H1 (cell line): ENCODE measurements at regions not wholly inside any gene's neighbourhood (a gene's known extent, or its start where the extent isn't known, plus 50 kb on each side); places are given as distances from the start of the nearest gene placed in this dataset.

Experiments
- CTCF ChIA-PET: fragments of 300-600 bp; sonication (Branson Sonifier 250); formaldehyde crosslinking; loops from one replicate; lab custom pipeline; 2021; ENCODE audit not compliant: partially characterized antibody; lab: Charles Lee
- POLR2A ChIA-PET: fragments of 300-600 bp; sonication (Branson Sonifier 250); formaldehyde crosslinking; loops from one replicate; lab custom pipeline; 2021; ENCODE audit warnings: inconsistent platforms; ENCODE audit not compliant: partially characterized antibody; lab: Charles Lee
- DNase-seq, 2 experiments: peaks; one replicate each; pipeline versions ENCODE4 v3.0.0 to v3.0.0-alpha.2; 2010 to 2022; ENCODE audit warnings: low spot score in 2 of 2, low read depth in 1 of 2, mixed read lengths in 1 of 2
- FAIRE-seq: peaks from 2 replicates; lab custom pipeline; 2011; peaks lifted over from hg19 to GRCh38; lab: Jason Lieb, UNC
- H2AFZ ChIP-seq: 2 replicates; pipeline ENCODE4 v1.8.1; 2012; ENCODE audit warnings: low read length, inconsistent platforms
- H2AK5ac ChIP-seq: 2 replicates; pipeline ENCODE4 v1.6.1; 2013; ENCODE audit warnings: low read depth, low read length
- H2BK120ac ChIP-seq: replicated peaks from 2 replicates; pipeline ENCODE3; 2013; ENCODE audit warnings: low read depth, low read length, inconsistent platforms
- H2BK12ac ChIP-seq: 2 replicates; pipeline ENCODE4 v1.6.1; 2013; ENCODE audit warnings: low read depth, low read length
- H2BK15ac ChIP-seq: 2 replicates; pipeline ENCODE4 v1.6.1; 2013; ENCODE audit warnings: low read length
- H2BK20ac ChIP-seq: 2 replicates; pipeline ENCODE4 v1.6.1; 2013; ENCODE audit warnings: low read length
- H2BK5ac ChIP-seq: 2 replicates; pipeline ENCODE4 v1.6.1; 2013; ENCODE audit warnings: low read depth, low read length
- H3K14ac ChIP-seq: 2 replicates; pipeline ENCODE4 v1.6.1; 2013; ENCODE audit warnings: inconsistent platforms; ENCODE audit not compliant: insufficient read length
- H3K18ac ChIP-seq: 2 replicates; pipeline ENCODE4 v1.6.1; 2013; ENCODE audit warnings: low read length; ENCODE audit errors: extremely low read depth
- H3K23ac ChIP-seq: 2 replicates; pipeline ENCODE4 v1.6.1; 2013; ENCODE audit warnings: inconsistent platforms; ENCODE audit not compliant: insufficient read length
- H3K23me2 ChIP-seq: 2 replicates; pipeline ENCODE4 v1.6.1; 2013; ENCODE audit warnings: low read depth, low read length
- H3K27ac ChIP-seq: 2 replicates; pipeline ENCODE4 v1.6.1; 2011; ENCODE audit warnings: low read depth, low read length, inconsistent platforms
- H3K27me3 ChIP-seq, 4 experiments: replicated peaks in 1 of 4; 1 replicate in 1 of 4; 2 replicates in 3 of 4; pipeline versions ENCODE4 v1.6.1 to v1.8.1; 2011 to 2013; ENCODE audit warnings: low read length in 3 of 4, mild to moderate bottlenecking in 3 of 4, inconsistent platforms in 2 of 4, mixed read lengths in 2 of 4, moderate library complexity in 1 of 4; ENCODE audit not compliant: control insufficient read depth in 3 of 4, insufficient read depth in 3 of 4; ENCODE audit errors: extremely low read depth in 1 of 4
- H3K36me3 ChIP-seq, 4 experiments: 2 replicates each; pipeline versions ENCODE4 v1.6.1 to v1.8.1; 2011 to 2013; ENCODE audit warnings: mild to moderate bottlenecking in 4 of 4, low read length in 3 of 4, moderate library complexity in 2 of 4, control low read depth in 1 of 4, inconsistent platforms in 1 of 4; ENCODE audit not compliant: insufficient read depth in 4 of 4, control insufficient read depth in 2 of 4
- H3K4ac ChIP-seq: replicated peaks from 2 replicates; pipeline ENCODE3; 2013; ENCODE audit warnings: low read length, low read depth, mixed read lengths, inconsistent platforms; ENCODE audit not compliant: insufficient read length
- H3K4me1 ChIP-seq, 4 experiments: replicated peaks in 1 of 4; 1 replicate in 1 of 4; 2 replicates in 3 of 4; pipeline versions ENCODE4 v1.6.1 to v1.8.1; 2011 to 2013; ENCODE audit warnings: low read length in 3 of 4, inconsistent platforms in 2 of 4, mixed read lengths in 1 of 4; ENCODE audit not compliant: insufficient read depth in 4 of 4, control insufficient read depth in 3 of 4
- H3K4me2 ChIP-seq, 2 experiments: 2 replicates each; pipeline versions ENCODE4 v1.6.1 to v1.8.1; 2011 to 2013; ENCODE audit warnings: low read depth in 2 of 2, low read length in 2 of 2, control low read depth in 1 of 2, inconsistent platforms in 1 of 2, mild to moderate bottlenecking in 1 of 2; ENCODE audit not compliant: insufficient read depth in 1 of 2
- H3K4me3 ChIP-seq, 4 experiments: fragments of 200-600, 300-600 bp in 1 of 4; sonication (generic), shearing (Covaris generic), sonication (Bioruptor Twin) in 1 of 4; 2 replicates each; pipeline versions ENCODE4 v1.5.1 to v1.8.1; 2011 to 2016; ENCODE audit warnings: low read length in 4 of 4, low read depth in 3 of 4, control low read depth in 2 of 4, inconsistent platforms in 2 of 4, mild to moderate bottlenecking in 2 of 4, mixed read lengths in 1 of 4, moderate library complexity in 1 of 4; ENCODE audit not compliant: insufficient read depth in 2 of 4; ENCODE audit errors: extremely low read depth in 1 of 4
- H3K56ac ChIP-seq: replicated peaks from 2 replicates; pipeline ENCODE3; 2013; ENCODE audit warnings: low read depth, mild to moderate bottlenecking, mixed read lengths, low read length, inconsistent platforms; ENCODE audit not compliant: insufficient read length
- H3K79me1 ChIP-seq: 2 replicates; pipeline ENCODE4 v1.6.1; 2013; ENCODE audit warnings: low read depth, low read length, control low read depth
- H3K79me2 ChIP-seq, 2 experiments: 2 replicates each; pipeline versions ENCODE4 v1.6.1 to v1.8.1; 2012 to 2013; ENCODE audit warnings: low read length in 2 of 2, mild to moderate bottlenecking in 2 of 2, inconsistent platforms in 1 of 2; ENCODE audit not compliant: insufficient read depth in 2 of 2, control insufficient read depth in 1 of 2
- H3K9ac ChIP-seq, 4 experiments: replicated peaks in 1 of 4; 1 replicate in 1 of 4; 2 replicates in 3 of 4; pipeline versions ENCODE4 v1.6.1 to v1.8.1; 2011 to 2013; ENCODE audit warnings: low read depth in 3 of 4, low read length in 3 of 4, control low read depth in 2 of 4, mild to moderate bottlenecking in 2 of 4, moderate library complexity in 2 of 4, inconsistent platforms in 1 of 4; ENCODE audit errors: extremely low read depth in 1 of 4
- H3K9me3 ChIP-seq, 2 experiments: 2 replicates each; pipeline versions ENCODE4 v1.6.1 to v1.8.1; 2012 to 2013; ENCODE audit warnings: mild to moderate bottlenecking in 2 of 2, moderate library complexity in 2 of 2, control low read depth in 1 of 2, inconsistent platforms in 1 of 2, low read depth in 1 of 2, low read length in 1 of 2, mixed read lengths in 1 of 2; ENCODE audit not compliant: insufficient read depth in 2 of 2
- H4K20me1 ChIP-seq, 2 experiments: replicated peaks in 1 of 2; 2 replicates each; pipeline versions ENCODE3 to v1.8.1; 2011 to 2013; ENCODE audit warnings: inconsistent platforms in 2 of 2, low read length in 2 of 2, mild to moderate bottlenecking in 1 of 2; ENCODE audit not compliant: insufficient read depth in 2 of 2, control insufficient read depth in 1 of 2
- H4K5ac ChIP-seq: 2 replicates; pipeline ENCODE4 v1.6.1; 2013; ENCODE audit warnings: low read length, low read depth, mixed read lengths, inconsistent platforms; ENCODE audit not compliant: insufficient read length
- H4K8ac ChIP-seq: 2 replicates; pipeline ENCODE4 v1.8.0; 2013; ENCODE audit warnings: mild to moderate bottlenecking, moderate library complexity, low read length, inconsistent platforms; ENCODE audit not compliant: insufficient read depth; ENCODE audit errors: extremely low read depth
- H4K91ac ChIP-seq: replicated peaks from 2 replicates; pipeline ENCODE3; 2013; ENCODE audit warnings: low read length, mixed read lengths, inconsistent platforms; ENCODE audit not compliant: insufficient read length
- BCL11A ChIP-seq, 2 experiments: IDR thresholded peaks; one replicate each; pipeline ENCODE4 v1.6.1; 2011; ENCODE audit warnings: low read depth in 2 of 2, low read length in 2 of 2, mild to moderate bottlenecking in 2 of 2
- CBX5 ChIP-seq: fragments of 300-800, 300-1000 bp; sonication (generic); IDR thresholded peaks from 2 replicates; pipeline ENCODE4 v1.7.1; 2016; ENCODE audit warnings: antibody characterized with exemption, low read length, low read depth
- CHD1 ChIP-seq: IDR thresholded peaks from 2 replicates; pipeline ENCODE4 v1.6.1; 2012; ENCODE audit warnings: low read depth, low read length, improper control_type of control experiment
- GABPA ChIP-seq: IDR thresholded peaks from 2 replicates; pipeline ENCODE4 v1.6.1; 2011; ENCODE audit warnings: mild to moderate bottlenecking, low read length, moderate library complexity, borderline replicate concordance; ENCODE audit not compliant: insufficient read depth
- GTF2F1 ChIP-seq: IDR thresholded peaks from 2 replicates; pipeline ENCODE4 v1.6.1; 2012; ENCODE audit warnings: low read depth, low read length, improper control_type of control experiment, borderline replicate concordance
- KDM4A ChIP-seq: IDR thresholded peaks from one replicate; pipeline ENCODE4 v1.7.1; 2012; ENCODE audit warnings: low read depth, mild to moderate bottlenecking, moderate library complexity, low read length, inconsistent platforms; ENCODE audit not compliant: severe bottlenecking
- MAFK ChIP-seq: IDR thresholded peaks from 2 replicates; pipeline ENCODE4 v1.6.1; 2012; ENCODE audit warnings: low read depth, mild to moderate bottlenecking, improper control_type of control experiment, low read length
- POU5F1 ChIP-seq: IDR thresholded peaks from 2 replicates; pipeline ENCODE4 v1.6.1; 2011; ENCODE audit warnings: low read depth, mild to moderate bottlenecking, low read length, moderate library complexity
- RBBP5 ChIP-seq: IDR thresholded peaks from 2 replicates; pipeline ENCODE4 v1.7.1; 2012; ENCODE audit warnings: low read depth, mild to moderate bottlenecking, inconsistent platforms, low read length, moderate library complexity, borderline replicate concordance
- SAP30 ChIP-seq: fragments of 300-600 bp; sonication (generic); IDR thresholded peaks from 2 replicates; pipeline ENCODE4 v1.7.1; 2012; ENCODE audit warnings: low read length, moderate library complexity, mild to moderate bottlenecking, inconsistent platforms; ENCODE audit not compliant: insufficient read depth, insufficient replicate concordance
- SIN3A ChIP-seq, 2 experiments: IDR thresholded peaks in 1 of 2; conservative IDR thresholded peaks in 1 of 2; 2 replicates each; pipeline ENCODE4 v1.6.1; 2011 to 2012; ENCODE audit warnings: low read length in 2 of 2, improper control_type of control experiment in 1 of 2, low read depth in 1 of 2, mild to moderate bottlenecking in 1 of 2
- SP1 ChIP-seq: IDR thresholded peaks from 2 replicates; pipeline ENCODE4 v1.6.1; 2011; ENCODE audit warnings: low read depth, low read length
- TAF1 ChIP-seq: IDR thresholded peaks from 2 replicates; pipeline ENCODE4 v1.6.1; 2011; ENCODE audit warnings: mild to moderate bottlenecking, low read depth, low read length
- TEAD4 ChIP-seq: IDR thresholded peaks from 2 replicates; pipeline ENCODE4 v1.6.1; 2012; ENCODE audit warnings: low read depth, low read length, inconsistent platforms, mixed read lengths
- YY1 ChIP-seq: IDR thresholded peaks from 2 replicates; pipeline ENCODE4 v1.6.1; 2011; ENCODE audit warnings: low read depth, mild to moderate bottlenecking, low read length
- WGBS, 2 experiments: shearing (Covaris generic) in 1 of 2; methylation state at CpG; one replicate each; pipeline versions ENCODE4 v1.1.6 to v1.1.7; 2013 to 2015; ENCODE audit warnings: low lambda C conversion rate in 2 of 2, mixed read lengths in 2 of 2, inconsistent platforms in 1 of 2, low coverage in 1 of 2, missing lambda C conversion rate in 1 of 2; ENCODE audit not compliant: insufficient replicate concordance in 2 of 2, insufficient coverage in 1 of 2, insufficient read length in 1 of 2; ENCODE audit errors: extremely low coverage in 1 of 2, missing lambda C conversion rate in 1 of 2; 5-methylcytosine and 5-hydroxymethylcytosine counted together

DNA sequence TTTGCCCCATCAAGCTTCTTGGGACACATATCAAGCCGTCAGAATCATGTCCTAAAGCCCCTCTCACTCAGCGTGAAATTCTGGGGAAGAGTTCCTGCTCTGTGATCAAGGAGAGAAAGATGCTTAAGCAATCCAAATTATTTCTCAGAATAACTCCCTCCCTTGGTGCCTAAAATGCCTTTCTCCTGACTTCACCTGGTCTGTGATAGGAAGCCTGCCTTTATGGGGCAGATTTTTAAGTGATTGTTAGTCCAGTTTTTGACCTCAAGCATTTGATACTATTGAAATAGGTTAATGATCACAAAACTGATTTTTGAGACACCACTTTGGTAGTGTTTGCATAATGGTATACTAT lies 76.4 kb upstream of the MAGI2 start:
- POLR2A ChIA-PET: no interaction called here

More for the DNA sequence above, 76.4 kb upstream of the MAGI2 start:
- Histone ChIP-seq H2BK5ac (no peak overlapping the region), H3K56ac (no peak overlapping the region), H3K4ac (no peak overlapping the region), H3K79me1 (no peaks in the 10 kb centered on the region), H4K20me1 (no peaks in the 10 kb centered on the region), H3K27ac (no peak overlapping the region), H3K79me2 (no peaks in the 10 kb centered on the region), H2AFZ (no peak overlapping the region), H3K14ac (no peak overlapping the region), H2BK20ac (no peak overlapping the region), H3K4me3 (no peak overlapping the region), H4K5ac (no peak overlapping the region), H3K23ac (no peak overlapping the region), H2AK5ac (no peak overlapping the region), H4K8ac (no peak overlapping the region), H3K9me3 (no peaks in the 10 kb centered on the region), H3K18ac (no peak overlapping the region), H3K9ac (no peak overlapping the region), H3K36me3 (no peaks in the 10 kb centered on the region), H3K27me3 (no peaks in the 10 kb centered on the region), H2BK12ac (no peak overlapping the region), H4K91ac (no peak overlapping the region), H3K4me2 (no peak overlapping the region), H2BK15ac (no peak overlapping the region), H3K4me1 (peaks cover 0 to 3% (median 0%) of the 10 kb centered on the region in 4 experiments; a peak in 3 of 7 replicates), H2BK120ac (no peak overlapping the region), H3K23me2 (no peaks in the 10 kb centered on the region)
- CTCF ChIA-PET: interaction anchor here (1.3 to 2.8 kb wide), 3 partner anchors 23 to 232 kb away, joined by 4 to 8 read pairs (median 4); no protein-coding TSS in a partner anchor
- FAIRE-seq: no peak
- TF ChIP-seq MAFK: no peak
- TF ChIP-seq RBBP5: no peak
- no peak for TF ChIP-seq POU5F1
- TF ChIP-seq SIN3A (conservative IDR thresholded peaks at IDR 0.05 in 1 of 2, IDR thresholded peaks at IDR 0.05 in 1 of 2; ENCODE audit: low read depth in 1 of 2, low read length in 2 of 2): no peak
- TF ChIP-seq SAP30: no peak
- TF ChIP-seq CBX5: no peak
- TF ChIP-seq BCL11A (IDR thresholded peaks at IDR 0.05; ENCODE audit: low read depth in 2 of 2, low read length in 2 of 2): no peak
- no peak for TF ChIP-seq TAF1
- TF ChIP-seq GABPA: no peak
- TF ChIP-seq GTF2F1: no peak
- TF ChIP-seq KDM4A: no peak
- no peak for TF ChIP-seq SP1
- TF ChIP-seq CHD1: no peak
- TF ChIP-seq TEAD4: no peak
- TF ChIP-seq YY1: no peak
- 88% methylated on average over 2 of the region's 2 CpGs; no CpG with 5 or more reads in 1 of the 2 experiments for WGBS, 2 experiments
- DNase-seq: no peak
